PFSK-1 (cell line): ENCODE measurements at regions not wholly inside any gene's neighbourhood (a gene's known extent, or its start where the extent isn't known, plus 50 kb on each side); places are given as distances from the start of the nearest gene placed in this dataset.

Experiments
- FOXP2 ChIP-seq: optimal IDR thresholded peaks from 2 replicates; pipeline ENCODE3; 2011; ENCODE audit warnings: borderline replicate concordance, control low read depth, inconsistent platforms; ENCODE audit not compliant: insufficient read depth; ENCODE audit errors: extremely low read length, extremely low read depth
- POLR2AphosphoS5 ChIP-seq: IDR thresholded peaks from 2 replicates; pipeline ENCODE4 v1.6.1; 2012; ENCODE audit warnings: low read depth, mild to moderate bottlenecking, control low read depth, low read length, moderate library complexity
- REST ChIP-seq, 2 experiments: IDR thresholded peaks; 2 replicates each; pipeline versions ENCODE4 v1.6.1 to v1.8.0; 2011 to 2012; ENCODE audit warnings: low read depth in 2 of 2, low read length in 2 of 2, control low read depth in 1 of 2, inconsistent platforms in 1 of 2, mild to moderate bottlenecking in 1 of 2, moderate library complexity in 1 of 2; ENCODE audit not compliant: insufficient read depth in 1 of 2
- SIN3A ChIP-seq: IDR thresholded peaks from 2 replicates; pipeline ENCODE4 v1.6.1; 2012; ENCODE audit warnings: mild to moderate bottlenecking, low read length, moderate library complexity, borderline replicate concordance; ENCODE audit not compliant: insufficient read depth
- TAF1 ChIP-seq: IDR thresholded peaks from 2 replicates; pipeline ENCODE4 v1.6.1; 2012; ENCODE audit warnings: low read length, control low read depth, borderline replicate concordance; ENCODE audit not compliant: insufficient read depth

GRCh38 chr6:44590471-44590870 is 203.0 kb downstream of the CDC5L start:
- TF ChIP-seq FOXP2 (no peak), REST (IDR thresholded peaks at IDR 0.05; ENCODE audit: insufficient read depth in 1 of 2, low read depth in 2 of 2, low read length in 2 of 2) (no peak), POLR2AphosphoS5 (no peak), SIN3A (no peak), TAF1 (no peak)

GRCh38 chr6:44593539-44593944 is 206.0 kb downstream of the CDC5L start:
- peak; percentile 15 for TF ChIP-seq FOXP2
- no peak for TF ChIP-seq TAF1

- TF ChIP-seq FOXP2, result no peak
- TF ChIP-seq TAF1, result no peak
- TF ChIP-seq SIN3A, result no peak
- no peak for TF ChIP-seq POLR2AphosphoS5
- TF ChIP-seq REST (IDR thresholded peaks at IDR 0.05; ENCODE audit: insufficient read depth in 1 of 2, low read depth in 2 of 2, low read length in 2 of 2), result no peak
Observed at GRCh38 chr6:44594481-44594880, 207.0 kb downstream of the CDC5L start.

GRCh38 chr6:44598679-44599078 is 211.2 kb downstream of the CDC5L start:
- TF ChIP-seq SIN3A, result no peak
- no peak for TF ChIP-seq POLR2AphosphoS5
- TF ChIP-seq FOXP2, result no peak
- TF ChIP-seq REST (IDR thresholded peaks at IDR 0.05; ENCODE audit: insufficient read depth in 1 of 2, low read depth in 2 of 2, low read length in 2 of 2), result no peak
- no peak for TF ChIP-seq TAF1

GRCh38 chr6:44599672-44600071 is 212.2 kb downstream of the CDC5L start:
- TF ChIP-seq FOXP2 (no peak), POLR2AphosphoS5 (no peak), TAF1 (no peak), REST (IDR thresholded peaks at IDR 0.05; ENCODE audit: insufficient read depth in 1 of 2, low read depth in 2 of 2, low read length in 2 of 2) (no peak), SIN3A (no peak)
